Stimulated activated naive CD8-positive, alpha-beta T cell treated with anti-CD3 and anti-CD28 coated beads, Interleukin-15, Interleukin-2, amounts not matched to agents 100 ng/mL and 50 ng/mL, for 24 hours (primary cell): ENCODE measurements at regions not wholly inside any gene's neighbourhood (a gene's known extent, or its start where the extent isn't known, plus 50 kb on each side); places are given as distances from the start of the nearest gene placed in this dataset.

ENCODE experiments used
- H3K27ac Mint-ChIP-seq: one replicate; pipeline ENCODE4 v1.8.0; 2021; ENCODE audit warnings: mild to moderate bottlenecking, mixed read lengths
- H3K27me3 Mint-ChIP-seq: one replicate; pipeline ENCODE4 v1.8.0; 2021; ENCODE audit warnings: mixed read lengths
- H3K36me3 Mint-ChIP-seq: one replicate; pipeline ENCODE4 v1.8.0; 2021; ENCODE audit warnings: low read depth, mixed read lengths
- H3K4me1 Mint-ChIP-seq: one replicate; pipeline ENCODE4 v1.8.0; 2021; ENCODE audit warnings: low read depth, mixed read lengths
- H3K4me3 Mint-ChIP-seq: one replicate; pipeline ENCODE4 v1.8.0; 2021; ENCODE audit warnings: mild to moderate bottlenecking, mixed read lengths
- H3K9me3 Mint-ChIP-seq: one replicate; pipeline ENCODE4 v1.8.0; 2021; ENCODE audit warnings: mixed read lengths

- Mint-ChIP-seq H3K27ac (no peak overlapping the region), H3K4me3 (no peak overlapping the region), H3K27me3 (peaks cover 4% of the 10 kb centered on the region), H3K9me3 (no peaks in the 10 kb centered on the region), H3K4me1 (no peaks in the 10 kb centered on the region), H3K36me3 (no peaks in the 10 kb centered on the region)
These were observed 838.4 kb downstream of the DHX35 start for GRCh38 chr20:39800548-39800947.

GRCh38 chr20:39800111-39800510 lies 838.0 kb downstream of the DHX35 start:
- H3K36me3 Mint-ChIP-seq: no peaks in the 10 kb centered on the region
- H3K9me3 Mint-ChIP-seq: no peaks in the 10 kb centered on the region
- H3K4me1 Mint-ChIP-seq: no peaks in the 10 kb centered on the region
- H3K27ac Mint-ChIP-seq: no peak overlapping the region
- H3K4me3 Mint-ChIP-seq: no peak overlapping the region
- peaks cover 4% of the 10 kb centered on the region for H3K27me3 Mint-ChIP-seq

- H3K4me1 Mint-ChIP-seq: no peaks in the 10 kb centered on the region
- H3K27ac Mint-ChIP-seq: no peak overlapping the region
- no peak overlapping the region for H3K4me3 Mint-ChIP-seq
- no peaks in the 10 kb centered on the region for H3K36me3 Mint-ChIP-seq
- H3K9me3 Mint-ChIP-seq: peaks cover under 1% of the 10 kb centered on the region
- peaks cover 4% of the 10 kb centered on the region for H3K27me3 Mint-ChIP-seq
These were observed 837.3 kb downstream of the DHX35 start for GRCh38 chr20:39799366-39799965.

DNA sequence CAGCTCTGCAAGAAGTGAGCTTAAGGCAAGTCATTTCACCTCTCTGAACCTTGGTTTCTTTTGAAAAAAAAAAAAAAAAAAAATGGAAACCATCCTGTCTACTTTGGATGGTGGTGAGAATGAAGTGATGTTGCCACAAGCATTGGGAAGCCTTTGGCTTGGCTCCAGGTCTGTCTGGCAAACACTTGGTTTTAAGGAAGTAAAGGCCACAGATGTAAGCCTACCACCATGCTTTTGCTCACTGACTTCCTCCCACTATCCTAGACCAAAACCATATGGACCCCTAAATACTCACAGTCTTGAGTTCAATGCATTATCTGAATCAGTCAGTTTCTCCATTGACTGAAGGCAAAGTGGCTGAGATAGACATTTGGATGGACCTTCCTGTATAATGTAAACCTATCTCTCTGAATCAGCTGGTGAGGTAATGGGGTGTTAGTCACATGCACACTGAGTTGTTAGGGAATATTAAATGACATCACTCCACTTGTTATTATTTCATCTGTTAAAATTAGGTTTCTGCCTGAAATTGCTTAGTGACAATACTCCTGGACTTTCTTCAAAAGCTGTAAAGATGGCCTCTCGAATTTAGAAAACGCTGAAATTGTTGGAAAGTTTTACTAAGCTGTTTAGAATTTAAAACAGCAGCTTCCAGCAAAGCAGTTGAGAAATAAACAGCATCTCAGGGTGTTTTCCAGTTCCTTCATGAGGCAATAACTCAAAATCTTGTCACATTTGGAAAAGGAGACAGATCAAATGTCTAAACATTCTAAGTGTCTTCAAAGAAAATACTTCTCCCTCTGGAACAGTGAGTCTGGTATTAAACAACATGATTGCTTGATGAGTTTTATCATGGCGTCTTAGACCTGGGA lies 833.5 kb downstream of the DHX35 start:
- Mint-ChIP-seq H3K4me1 (no peaks in the 10 kb centered on the region), H3K9me3 (peaks cover 4% of the 10 kb centered on the region), H3K27ac (no peak overlapping the region), H3K36me3 (no peaks in the 10 kb centered on the region), H3K4me3 (no peak overlapping the region), H3K27me3 (peaks cover 3% of the 10 kb centered on the region)

DNA sequence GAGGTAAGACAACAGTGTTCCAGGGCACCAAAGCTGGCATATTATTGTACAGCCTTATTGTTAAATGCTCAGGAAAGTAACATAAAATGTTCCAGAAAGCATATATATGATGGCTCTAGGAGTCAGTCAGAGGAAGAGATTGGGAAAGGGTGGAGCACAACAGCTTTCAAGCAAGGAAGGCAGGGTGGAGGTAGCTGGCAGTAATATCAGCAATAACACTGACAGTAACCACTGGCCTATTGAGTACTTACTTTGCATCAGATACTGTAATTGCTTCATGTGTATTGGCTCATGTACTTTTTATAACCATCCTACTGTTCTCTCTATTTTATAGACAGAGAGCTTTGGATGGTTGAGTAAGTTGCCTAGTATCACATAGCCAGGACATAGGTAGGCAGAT lies 830.2 kb downstream of the DHX35 start:
- H3K9me3 Mint-ChIP-seq: peaks cover 4% of the 10 kb centered on the region
- no peaks in the 10 kb centered on the region for H3K4me1 Mint-ChIP-seq
- H3K27me3 Mint-ChIP-seq: no peaks in the 10 kb centered on the region
- no peak overlapping the region for H3K27ac Mint-ChIP-seq
- no peak overlapping the region for H3K4me3 Mint-ChIP-seq
- no peaks in the 10 kb centered on the region for H3K36me3 Mint-ChIP-seq

GRCh38 chr20:39789411-39789810 lies 827.3 kb downstream of the DHX35 start:
- H3K4me1 Mint-ChIP-seq: no peaks in the 10 kb centered on the region
- H3K4me3 Mint-ChIP-seq: no peak overlapping the region
- H3K27ac Mint-ChIP-seq: no peak overlapping the region
- no peaks in the 10 kb centered on the region for H3K27me3 Mint-ChIP-seq
- peaks cover 2% of the 10 kb centered on the region for H3K9me3 Mint-ChIP-seq
- no peaks in the 10 kb centered on the region for H3K36me3 Mint-ChIP-seq

- Mint-ChIP-seq H3K36me3 (no peaks in the 10 kb centered on the region), H3K4me3 (no peak overlapping the region), H3K27ac (no peak overlapping the region), H3K9me3 (peaks cover 7% of the 10 kb centered on the region), H3K27me3 (no peaks in the 10 kb centered on the region), H3K4me1 (no peaks in the 10 kb centered on the region)
These were observed 823.2 kb downstream of the DHX35 start for GRCh38 chr20:39785252-39785917.

DNA sequence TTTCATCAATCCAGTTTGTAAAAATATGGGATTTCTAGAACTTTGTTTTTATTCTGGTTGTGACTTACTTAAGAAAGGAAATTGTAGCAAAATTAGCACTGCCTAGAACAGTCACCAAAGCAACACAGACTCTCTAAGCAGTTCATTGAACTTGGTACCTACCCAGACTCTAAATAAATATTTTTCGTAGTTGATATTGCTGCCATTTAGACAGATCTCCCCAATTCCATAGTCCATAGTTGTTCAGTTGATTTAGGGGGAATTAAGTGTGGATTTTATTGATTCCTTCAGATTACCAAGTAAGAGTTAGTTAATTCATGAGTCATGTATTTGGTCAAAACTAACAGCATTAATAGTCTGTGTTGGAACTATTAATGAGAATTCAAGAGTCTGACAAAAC lies 822.5 kb downstream of the DHX35 start:
- no peaks in the 10 kb centered on the region for H3K36me3 Mint-ChIP-seq
- peaks cover 7% of the 10 kb centered on the region for H3K9me3 Mint-ChIP-seq

GRCh38 chr20:39778847-39779604 lies 816.9 kb downstream of the DHX35 start:
- H3K9me3 Mint-ChIP-seq: peaks cover 11% of the 10 kb centered on the region
- H3K27ac Mint-ChIP-seq: no peak overlapping the region
- no peaks in the 10 kb centered on the region for H3K4me1 Mint-ChIP-seq
- H3K27me3 Mint-ChIP-seq: no peaks in the 10 kb centered on the region
- H3K4me3 Mint-ChIP-seq: no peak overlapping the region
- no peaks in the 10 kb centered on the region for H3K36me3 Mint-ChIP-seq

More for the DNA sequence above, 822.5 kb downstream of the DHX35 start:
- Mint-ChIP-seq H3K27me3 (no peaks in the 10 kb centered on the region), H3K4me1 (no peaks in the 10 kb centered on the region), H3K27ac (no peak overlapping the region), H3K4me3 (no peak overlapping the region)

- no peaks in the 10 kb centered on the region for H3K27me3 Mint-ChIP-seq
- peaks cover 7% of the 10 kb centered on the region for H3K9me3 Mint-ChIP-seq
- H3K4me3 Mint-ChIP-seq: no peak overlapping the region
- no peaks in the 10 kb centered on the region for H3K36me3 Mint-ChIP-seq
- no peak overlapping the region for H3K27ac Mint-ChIP-seq
- H3K4me1 Mint-ChIP-seq: no peaks in the 10 kb centered on the region
These were observed 816.3 kb downstream of the DHX35 start for GRCh38 chr20:39778431-39778830.

- Mint-ChIP-seq H3K27me3 (no peaks in the 10 kb centered on the region), H3K36me3 (no peaks in the 10 kb centered on the region), H3K4me1 (no peaks in the 10 kb centered on the region), H3K4me3 (no peak overlapping the region), H3K27ac (no peak overlapping the region), H3K9me3 (peaks cover 5% of the 10 kb centered on the region)
These were observed 815.5 kb downstream of the DHX35 start for GRCh38 chr20:39777610-39778009.

DNA sequence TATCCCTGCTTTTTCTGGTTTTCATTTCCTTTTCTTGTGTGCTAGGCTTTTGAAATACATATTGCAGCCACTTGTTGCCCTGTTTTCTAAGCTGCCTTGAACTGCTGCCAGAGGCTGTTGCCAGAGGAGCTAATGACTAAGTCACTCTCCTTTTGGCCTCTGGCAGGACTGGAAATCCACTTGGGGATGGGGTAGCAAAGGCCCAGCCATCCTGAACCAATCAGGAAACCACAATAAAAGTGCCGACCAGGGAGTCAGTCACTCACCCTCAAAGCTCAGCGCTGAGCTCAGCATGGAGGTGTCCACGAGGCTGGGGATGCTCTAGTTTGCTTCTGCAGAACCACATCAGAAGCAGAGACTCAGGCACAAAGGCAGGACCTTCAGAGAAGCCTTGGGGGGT lies 813.0 kb downstream of the DHX35 start:
- H3K36me3 Mint-ChIP-seq: no peaks in the 10 kb centered on the region
- H3K9me3 Mint-ChIP-seq: peaks cover 10% of the 10 kb centered on the region
- no peak overlapping the region for H3K4me3 Mint-ChIP-seq
- H3K27me3 Mint-ChIP-seq: no peaks in the 10 kb centered on the region
- no peaks in the 10 kb centered on the region for H3K4me1 Mint-ChIP-seq
- no peak overlapping the region for H3K27ac Mint-ChIP-seq

DNA sequence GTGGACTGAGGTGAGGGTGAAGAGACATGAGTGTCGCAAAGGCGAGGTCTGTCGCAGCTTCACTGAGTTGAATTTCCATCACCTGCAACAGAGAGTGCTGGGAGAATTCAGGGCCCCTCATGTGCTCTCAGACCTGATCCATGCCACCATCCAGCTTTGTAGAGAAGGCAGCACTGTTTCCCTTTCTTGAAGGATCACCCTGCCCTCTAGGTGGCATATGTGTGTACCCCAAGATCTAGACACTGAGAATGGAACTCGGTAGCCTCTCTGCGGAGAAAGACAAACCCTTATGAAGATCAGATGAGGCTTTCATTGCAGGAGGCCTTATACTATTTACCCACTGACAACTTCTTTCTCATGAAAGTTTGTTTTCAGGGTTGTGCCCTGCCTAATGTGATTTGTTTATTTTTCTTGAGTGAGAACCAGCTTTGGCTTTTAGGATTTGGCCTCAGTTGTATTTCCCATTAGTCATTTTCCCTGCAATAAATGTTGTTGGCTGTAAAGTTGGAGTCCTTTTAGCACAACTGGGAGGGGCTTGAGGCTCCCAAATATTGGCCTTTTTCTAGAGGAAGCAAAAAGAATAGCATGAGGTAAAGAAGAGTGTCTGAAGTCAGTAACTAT lies 811.3 kb downstream of the DHX35 start:
- Mint-ChIP-seq H3K27ac (no peak overlapping the region), H3K36me3 (no peaks in the 10 kb centered on the region), H3K27me3 (no peaks in the 10 kb centered on the region), H3K9me3 (peaks cover 13% of the 10 kb centered on the region), H3K4me3 (no peak overlapping the region), H3K4me1 (no peaks in the 10 kb centered on the region)

- Mint-ChIP-seq H3K4me1 (no peaks in the 10 kb centered on the region), H3K27me3 (peaks cover 3% of the 10 kb centered on the region), H3K27ac (no peak overlapping the region), H3K9me3 (peaks cover 30% of the 10 kb centered on the region), H3K4me3 (no peak overlapping the region), H3K36me3 (no peaks in the 10 kb centered on the region)
These were observed 805.2 kb downstream of the DHX35 start for GRCh38 chr20:39767352-39767751.
